Erythroblast (primary cell): ENCODE measurements at regions not wholly inside any gene's neighbourhood (a gene's known extent, or its start where the extent isn't known, plus 50 kb on each side); places are given as distances from the start of the nearest gene placed in this dataset.

Source experiments
- GATA1 ChIP-seq: IDR thresholded peaks from 2 replicates; pipeline ENCODE4 v1.6.1; 2011; ENCODE audit warnings: low read depth, mild to moderate bottlenecking, control low read depth, low read length, moderate library complexity
- POLR2A ChIP-seq: IDR thresholded peaks from 2 replicates; pipeline ENCODE4 v1.6.1; 2011; ENCODE audit warnings: mild to moderate bottlenecking, low read length

GRCh38 chr10:62640411-62640810 lies 164.1 kb upstream of the ADO start:
- TF ChIP-seq POLR2A (no peak), GATA1 (no peak)
